Fibroblast of skin of back (primary cell): ENCODE measurements at regions not wholly inside any gene's neighbourhood (a gene's known extent, or its start where the extent isn't known, plus 50 kb on each side); places are given as distances from the start of the nearest gene placed in this dataset.
"Not testable (repeated sequence)": the region's sequence is repeated elsewhere in the genome, so short reads cannot be mapped to it uniquely, and the experiment has no call there.

Source experiments
- DNase-seq: peaks from one replicate; pipeline ENCODE4 v3.0.0-alpha.2; 2013

- no peak for DNase-seq
These were observed 391.0 kb upstream of the RGS6 start for GRCh38 chr14:71541271-71541670.

DNA sequence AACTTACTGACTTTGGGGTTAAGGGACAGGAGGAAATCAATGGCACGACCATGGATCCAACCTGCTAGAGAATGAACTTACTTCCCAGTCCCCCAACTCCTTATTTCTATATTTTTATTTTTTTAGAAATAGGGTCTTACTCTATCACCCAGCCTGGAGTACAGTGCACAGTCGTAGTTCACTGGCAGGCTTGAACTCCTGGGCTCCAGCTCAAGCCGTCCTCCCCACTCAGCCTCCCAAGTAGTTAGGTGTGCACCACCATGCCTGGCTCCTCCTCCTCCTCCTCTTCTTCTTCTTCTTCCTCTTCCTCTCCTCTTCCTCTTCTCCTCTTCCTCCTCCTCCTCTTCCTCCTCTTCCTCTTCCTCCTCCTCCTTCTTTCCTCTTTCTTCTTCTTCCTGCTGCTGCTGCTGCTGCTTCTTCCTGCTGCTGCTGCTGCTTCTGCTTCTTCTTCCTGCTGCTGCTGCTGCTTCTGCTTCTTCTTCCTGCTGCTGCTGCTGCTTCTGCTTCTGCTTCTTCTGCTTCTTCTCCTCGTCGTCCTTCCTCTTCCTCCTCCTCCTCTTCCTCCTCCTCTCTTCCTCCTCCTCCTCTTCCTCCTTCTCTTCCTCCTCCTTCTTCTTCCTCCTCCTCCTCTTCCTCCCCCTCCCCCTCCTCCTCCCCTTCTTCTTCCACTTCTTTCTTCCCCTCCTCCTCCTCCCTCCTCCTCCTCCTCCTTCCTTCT lies 390.1 kb upstream of the RGS6 start:
- no peak for DNase-seq

DNA sequence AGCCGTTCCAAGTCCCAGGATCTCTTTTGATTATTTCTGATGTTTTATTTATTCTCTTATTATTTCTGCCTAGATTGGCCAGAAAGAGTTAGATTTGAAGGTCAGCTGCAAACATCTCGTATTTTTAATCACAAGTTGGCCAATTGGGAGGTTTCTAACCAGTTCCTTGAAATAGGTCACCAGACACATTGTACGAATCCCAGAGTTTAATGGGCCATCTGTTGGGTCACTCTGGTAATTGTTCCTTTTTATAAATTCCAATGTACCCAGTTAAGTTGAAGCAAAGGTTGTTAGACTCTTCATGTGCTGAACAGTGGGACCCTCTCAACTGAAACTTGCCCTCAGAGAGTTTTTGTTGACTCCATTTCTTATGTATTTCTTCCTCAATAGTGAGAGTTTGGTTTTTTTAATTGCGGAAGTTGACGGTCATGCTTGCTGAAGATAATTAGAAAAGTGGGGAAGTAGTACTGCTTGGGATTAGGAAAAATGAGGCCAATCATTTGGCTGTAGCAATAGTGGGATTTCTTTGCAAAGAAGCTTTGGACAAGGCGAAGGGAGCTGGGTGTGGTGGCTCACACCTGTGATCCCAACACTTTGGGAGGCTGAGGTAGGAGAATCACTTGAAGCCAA lies 382.7 kb upstream of the RGS6 start:
- DNase-seq: no peak

DNA sequence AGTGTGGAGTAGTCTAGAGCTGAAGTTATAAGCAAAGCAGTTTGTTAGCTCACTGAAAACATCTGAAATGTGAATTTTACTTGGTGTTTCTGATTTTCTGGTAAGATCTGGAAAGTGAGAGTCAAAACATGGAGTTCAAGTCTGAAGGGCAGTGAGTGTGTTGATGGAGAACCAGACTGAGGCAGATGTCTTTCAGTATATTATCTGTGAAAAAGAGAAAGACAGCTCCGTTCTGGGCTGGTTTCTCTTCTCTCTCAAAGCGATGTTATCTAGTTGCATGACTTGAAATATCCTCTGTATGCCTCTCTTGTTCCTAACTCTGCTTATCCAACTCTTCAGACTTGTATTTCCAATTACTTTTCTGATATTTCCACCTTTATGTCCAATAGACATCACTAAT lies 381.9 kb upstream of the RGS6 start:
- no peak for DNase-seq

- DNase-seq: peak; percentile 78
These were observed 380.8 kb upstream of the RGS6 start for GRCh38 chr14:71551291-71551950.

DNA sequence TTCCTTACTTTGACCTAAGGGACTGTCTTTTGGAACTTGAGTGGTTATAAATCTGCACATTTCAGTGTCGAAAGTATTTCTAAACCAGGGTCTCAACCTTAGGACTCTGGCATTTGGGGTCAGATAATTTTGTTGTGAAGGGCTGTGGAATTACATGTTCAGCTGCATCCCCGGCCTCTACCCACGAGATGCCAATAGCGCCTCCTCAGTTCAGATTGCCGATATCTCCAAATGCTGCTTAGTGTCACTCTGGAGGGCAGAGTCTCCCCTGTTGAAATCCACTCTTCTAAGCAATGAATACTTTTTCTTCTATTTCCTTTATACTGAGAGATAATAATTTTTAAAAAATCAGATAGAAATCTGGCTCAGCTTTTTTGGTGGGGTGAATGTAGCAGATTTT lies 379.4 kb upstream of the RGS6 start:
- DNase-seq: no peak

DNA sequence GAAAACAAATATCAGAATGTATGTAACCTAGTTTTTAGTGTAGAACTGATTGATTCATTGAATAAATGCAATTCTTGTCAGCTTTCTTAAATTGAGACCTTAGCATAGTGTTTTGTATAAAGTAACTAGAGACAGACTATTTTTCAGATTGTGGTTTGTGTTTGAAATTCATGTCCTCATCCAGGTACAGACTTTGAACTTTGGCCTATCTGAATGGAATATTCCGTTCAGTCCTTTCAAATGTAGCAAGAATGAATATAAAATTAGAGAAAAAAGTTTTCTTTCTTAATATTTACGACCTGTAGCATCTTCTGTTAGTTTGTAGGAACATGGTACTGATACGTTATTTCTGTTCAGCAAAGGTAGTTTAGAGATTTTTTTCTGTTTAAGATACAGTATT lies 378.4 kb upstream of the RGS6 start:
- no peak for DNase-seq

GRCh38 chr14:71554323-71554722 lies 377.9 kb upstream of the RGS6 start:
- no peak for DNase-seq

DNA sequence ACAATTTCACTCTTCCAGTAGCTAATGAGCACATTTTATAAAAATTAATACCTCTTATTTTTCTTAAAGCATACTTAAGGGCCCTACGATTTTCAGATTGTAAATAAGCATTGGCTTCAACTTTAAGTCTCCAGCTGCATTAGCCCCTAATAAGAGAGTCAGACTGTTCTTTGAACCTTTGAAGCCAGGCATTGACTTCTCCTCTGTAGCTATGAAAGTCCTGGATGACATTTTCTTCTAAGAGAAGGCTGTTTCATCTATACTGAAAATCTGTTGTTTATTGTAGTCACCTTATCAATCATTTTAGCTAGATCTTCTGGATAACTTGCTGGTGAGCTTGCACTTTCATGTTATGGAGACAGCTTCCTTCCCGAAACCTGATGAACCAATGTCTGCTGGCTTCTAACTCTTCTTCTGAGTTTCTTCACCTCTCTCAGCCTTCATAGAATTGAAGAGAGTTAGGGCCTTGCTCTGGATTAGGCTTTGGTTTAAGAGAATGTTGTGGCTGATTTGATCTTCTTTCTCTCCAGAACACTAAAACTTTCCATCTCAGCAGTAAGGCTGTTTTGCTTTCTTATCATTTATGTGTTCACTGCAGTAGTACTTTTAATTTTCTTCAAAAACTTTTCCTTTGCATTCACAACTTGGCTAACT lies 377.1 kb upstream of the RGS6 start:
- no peak for DNase-seq

DNA sequence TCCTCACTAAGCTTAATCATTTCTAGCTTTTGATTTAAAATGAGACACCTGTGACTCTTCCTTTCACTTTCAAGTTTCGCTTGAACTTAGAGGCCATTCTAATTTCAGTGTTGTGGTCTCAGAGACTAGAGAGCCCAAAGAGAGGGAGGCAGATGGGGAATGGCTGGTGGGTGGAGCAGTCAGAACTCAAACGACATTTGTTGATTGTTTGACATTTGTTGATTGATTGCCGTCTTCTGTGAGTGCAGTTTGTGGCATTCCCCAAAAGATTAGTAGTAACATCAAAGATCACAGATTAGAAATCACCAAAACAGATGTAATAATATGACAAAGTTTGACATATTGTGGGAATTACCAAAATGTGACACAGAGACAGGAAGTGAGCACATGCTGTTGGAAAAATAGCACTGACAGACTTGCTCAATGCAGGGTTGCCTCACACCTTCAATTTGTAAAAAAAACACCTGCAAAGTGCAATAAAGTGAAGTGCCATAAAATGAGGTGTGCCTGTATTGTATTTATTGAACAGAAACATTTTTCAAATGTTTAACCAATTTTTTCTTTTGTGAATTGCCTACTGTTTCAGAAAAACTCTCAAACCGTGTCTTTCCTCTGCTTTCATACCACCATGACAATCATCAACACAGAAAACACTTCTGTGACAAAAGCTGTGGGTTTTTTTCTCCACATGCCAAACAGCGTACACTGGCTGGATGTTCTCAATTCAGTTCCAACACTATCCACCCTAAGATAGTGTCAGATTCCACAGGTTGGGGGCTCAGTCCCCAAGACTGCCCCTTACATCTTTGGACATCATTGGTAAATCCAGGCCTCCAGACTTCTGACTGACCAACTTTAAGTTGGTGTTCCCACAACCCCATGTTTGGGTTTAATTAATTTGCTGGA lies 376.3 kb upstream of the RGS6 start:
- no peak for DNase-seq

DNA sequence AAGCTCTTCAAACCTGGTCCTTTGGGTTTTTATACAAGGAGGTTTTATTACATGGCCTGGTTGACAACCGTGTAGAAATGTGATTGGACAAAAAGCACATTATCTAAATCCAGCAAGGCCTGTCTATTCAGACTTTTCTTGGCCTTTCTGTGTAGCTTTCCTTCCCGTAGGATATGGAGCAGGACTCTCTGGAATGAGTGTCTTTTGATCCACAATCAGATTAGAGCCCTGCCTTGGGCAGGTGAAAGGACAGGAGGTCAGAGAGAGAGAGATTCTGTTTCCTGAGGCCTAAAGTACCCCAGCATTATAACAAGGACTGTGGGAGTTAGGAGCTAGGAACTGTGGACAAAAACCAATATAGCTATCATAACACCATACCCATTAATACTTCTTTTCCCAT lies 375.5 kb upstream of the RGS6 start:
- DNase-seq: no peak

DNA sequence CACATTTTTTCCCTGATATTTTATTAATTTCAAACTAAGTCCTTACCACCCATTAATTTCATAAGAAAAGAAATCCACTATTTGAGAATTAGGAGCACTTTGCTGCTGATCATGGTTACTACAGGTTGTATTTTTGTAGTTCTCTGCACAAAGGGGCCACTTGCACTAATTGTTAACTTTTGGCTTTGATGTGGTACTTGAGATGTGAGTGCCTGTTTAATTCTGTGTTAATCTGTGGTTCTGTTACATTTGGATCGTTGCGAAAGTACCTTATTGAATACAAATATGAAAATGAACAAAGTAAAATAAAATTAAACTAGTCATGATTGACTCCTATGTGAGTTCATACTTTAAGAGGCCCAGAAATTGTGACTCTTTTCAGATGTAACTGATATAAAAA lies 374.9 kb upstream of the RGS6 start:
- DNase-seq: no peak

GRCh38 chr14:71558943-71559342 lies 373.3 kb upstream of the RGS6 start:
- not testable (repeated sequence) for DNase-seq

GRCh38 chr14:71560751-71561150 lies 371.5 kb upstream of the RGS6 start:
- no peak for DNase-seq

DNA sequence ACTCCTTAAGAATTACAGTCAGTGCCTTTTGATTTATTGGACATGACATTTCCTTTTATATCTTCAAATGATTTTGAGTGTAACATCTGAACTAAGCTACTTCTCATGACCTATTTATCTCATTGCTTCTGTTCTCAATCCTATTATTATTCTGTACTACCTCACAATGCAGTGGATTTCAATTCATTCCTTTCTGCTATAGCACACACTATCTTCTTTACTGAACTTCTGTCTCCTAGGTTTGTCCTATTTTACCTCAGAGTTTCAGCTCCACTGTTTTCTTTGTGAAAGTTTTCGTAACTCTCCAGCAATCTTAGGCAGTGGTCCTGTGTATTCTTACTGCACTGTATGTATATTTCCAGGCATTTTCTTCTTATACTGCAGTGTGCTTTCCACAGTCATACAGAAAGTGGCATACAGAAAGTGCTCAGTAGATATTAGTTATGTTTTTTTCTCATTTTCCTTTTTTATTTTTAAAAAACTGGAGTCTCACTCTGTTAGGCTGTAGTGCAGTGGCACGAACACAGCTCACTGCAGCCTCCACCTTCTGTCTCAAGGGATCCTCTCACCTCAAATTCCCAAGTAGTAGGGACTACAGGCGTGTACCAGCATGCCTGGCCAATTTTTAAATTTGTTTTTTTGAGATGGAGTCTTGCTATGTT lies 368.6 kb upstream of the RGS6 start:
- no peak for DNase-seq

- DNase-seq: no peak
These were observed 366.0 kb upstream of the RGS6 start for GRCh38 chr14:71566276-71566675.

DNA sequence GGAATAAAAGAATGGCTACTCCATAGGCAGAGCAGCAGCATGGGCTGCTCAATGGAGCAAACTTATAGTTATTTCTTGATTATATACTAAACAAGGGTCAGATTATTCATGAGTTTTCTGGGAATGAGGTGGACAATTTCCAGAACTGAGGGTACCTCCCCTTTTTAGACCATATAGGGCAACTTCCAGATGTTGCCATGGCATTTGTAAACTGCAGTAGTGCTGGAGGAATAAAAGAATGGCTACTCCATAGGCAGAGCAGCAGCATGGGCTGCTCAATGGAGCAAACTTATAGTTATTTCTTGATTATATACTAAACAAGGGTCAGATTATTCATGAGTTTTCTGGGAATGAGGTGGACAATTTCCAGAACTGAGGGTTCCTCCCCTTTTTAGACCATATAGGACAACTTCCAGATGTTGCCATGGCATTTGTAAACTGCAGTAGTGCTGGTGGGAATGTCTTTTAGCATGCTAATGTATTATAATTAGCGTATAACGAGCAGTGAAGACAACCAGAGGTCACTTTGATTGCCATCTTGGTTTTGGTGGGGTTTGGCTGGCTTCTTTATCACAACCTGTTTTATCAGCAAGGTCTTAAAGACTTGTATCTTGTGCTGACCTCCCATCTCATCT lies 364.6 kb upstream of the RGS6 start:
- DNase-seq: not testable (repeated sequence)

DNA sequence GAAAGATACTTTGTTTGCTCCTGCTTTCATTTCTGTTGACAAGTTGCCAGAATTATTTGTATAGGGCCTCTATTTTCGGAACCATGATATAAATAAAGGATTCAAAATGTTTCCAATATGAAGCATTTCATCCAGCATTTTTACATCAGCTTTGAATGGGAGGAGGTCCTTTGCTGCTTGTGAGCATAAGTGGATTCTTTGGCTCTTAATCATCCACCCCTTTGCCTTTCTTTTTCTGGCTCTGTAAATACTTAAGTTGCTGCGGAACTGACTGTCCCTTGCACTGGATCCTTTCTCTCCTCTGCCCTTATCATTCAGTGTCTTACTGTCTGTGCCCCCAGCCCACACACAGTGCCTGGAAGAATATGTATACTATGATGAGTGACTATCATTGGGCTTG lies 357.3 kb upstream of the RGS6 start:
- DNase-seq: peak; percentile 95

GRCh38 chr14:71576472-71576871 lies 355.8 kb upstream of the RGS6 start:
- DNase-seq: no peak

DNA sequence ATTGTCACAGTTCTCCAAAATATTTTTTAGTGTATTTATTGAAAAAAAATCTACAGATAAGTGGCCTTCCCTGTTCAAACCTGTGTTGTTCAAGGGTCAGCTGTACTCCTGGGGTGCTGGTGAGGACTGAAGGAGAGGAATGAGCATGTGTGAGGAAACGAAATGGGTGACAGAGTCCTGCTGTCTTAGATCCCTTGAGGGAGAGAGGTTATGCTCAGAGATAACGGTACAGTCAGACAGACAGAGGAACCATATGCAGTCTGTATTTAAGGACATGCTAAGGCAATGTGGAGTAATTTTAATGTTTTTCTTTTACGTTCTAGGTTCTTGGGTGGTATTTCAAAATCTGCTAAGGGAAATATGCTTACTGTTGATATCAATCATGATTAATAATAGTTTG lies 352.9 kb upstream of the RGS6 start:
- no peak for DNase-seq

DNA sequence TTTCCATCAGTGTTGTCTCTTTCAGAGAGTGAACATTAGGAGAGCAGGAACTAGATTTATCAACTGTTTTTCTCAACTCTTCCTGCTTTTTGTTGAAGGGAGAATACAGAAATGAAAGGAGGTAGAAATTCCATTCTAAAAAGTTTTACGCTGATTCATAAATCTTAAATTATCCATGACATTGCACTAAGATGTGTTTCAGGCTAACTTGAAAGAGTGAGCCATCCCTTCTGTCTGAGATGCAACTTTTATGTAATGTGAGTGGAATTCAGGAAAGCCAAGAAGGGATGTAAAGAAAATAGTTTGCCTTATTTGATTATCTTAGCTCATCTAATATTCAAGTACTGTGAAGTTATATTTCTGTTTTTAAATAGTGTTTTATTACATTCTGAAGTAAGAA lies 349.5 kb upstream of the RGS6 start:
- peak; percentile 95 for DNase-seq
